ENCODE measurements at regions not wholly inside any gene's neighbourhood (a gene's known extent, or its start where the extent isn't known, plus 50 kb on each side); places are given as distances from the start of the nearest gene placed in this dataset.

GRCh38 chr21:16945580-16945979 is 567.3 kb upstream of the CXADR start:
- Histone ChIP-seq H3K4me3 (no peak overlapping the region), H3K4me1 (replicated peaks) (no peaks in the 10 kb centered on the region), H3K27me3 (replicated peaks; ENCODE audit: insufficient read depth) (no peaks in the 10 kb centered on the region), H3K27ac (no peak overlapping the region), H3K36me3 (no peaks in the 10 kb centered on the region), H3K9me3 (no peaks in the 10 kb centered on the region)
- 96% methylated on average over 3 of the region's 3 CpGs for WGBS
- intact Hi-C loops (cut with DNase I), result no loop called here
- TF ChIP-seq POLR2AphosphoS5 (IDR thresholded peaks at IDR 0.05) (no peak), CTCF (IDR thresholded peaks at IDR 0.05) (no peak), POLR2A (IDR thresholded peaks at IDR 0.05) (no peak)
- DNase-seq (ENCODE audit: low spot score), result no peak

GRCh38 chr21:16956824-16957223 is 556.0 kb upstream of the CXADR start:
- Histone ChIP-seq H3K36me3 (no peaks in the 10 kb centered on the region), H3K27ac (no peak overlapping the region), H3K4me3 (no peak overlapping the region), H3K9me3 (no peaks in the 10 kb centered on the region), H3K4me1 (replicated peaks) (no peaks in the 10 kb centered on the region), H3K27me3 (replicated peaks; ENCODE audit: insufficient read depth) (no peaks in the 10 kb centered on the region)
- DNase-seq (ENCODE audit: low spot score), result no peak
- TF ChIP-seq POLR2A (IDR thresholded peaks at IDR 0.05) (no peak), CTCF (IDR thresholded peaks at IDR 0.05) (no peak), POLR2AphosphoS5 (IDR thresholded peaks at IDR 0.05) (no peak)
- intact Hi-C loops (cut with DNase I), result no loop called here

- no peak for TF ChIP-seq CTCF (IDR thresholded peaks at IDR 0.05)
- intact Hi-C loops (cut with DNase I), result no loop called here
- Histone ChIP-seq H3K9me3 (no peaks in the 10 kb centered on the region), H3K27ac (no peak overlapping the region), H3K27me3 (replicated peaks; ENCODE audit: insufficient read depth) (no peaks in the 10 kb centered on the region), H3K36me3 (no peaks in the 10 kb centered on the region), H3K4me3 (no peak overlapping the region), H3K4me1 (replicated peaks) (no peaks in the 10 kb centered on the region)
- no peak for DNase-seq (ENCODE audit: low spot score)
These were observed 547.4 kb upstream of the CXADR start for GRCh38 chr21:16965424-16965823.

- no peaks in the 10 kb centered on the region for H3K36me3 ChIP-seq
- intact Hi-C loops (cut with DNase I), result no loop called here
- H3K27ac ChIP-seq, result no peak overlapping the region
- TF ChIP-seq CTCF (IDR thresholded peaks at IDR 0.05), result no peak
- TF ChIP-seq POLR2A (IDR thresholded peaks at IDR 0.05), result no peak
- TF ChIP-seq POLR2AphosphoS5 (IDR thresholded peaks at IDR 0.05), result no peak
- WGBS, result 47% methylated on average over 1 of the region's 1 CpG
- no peak for DNase-seq (ENCODE audit: low spot score)
- no peaks in the 10 kb centered on the region for H3K27me3 ChIP-seq (replicated peaks; ENCODE audit: insufficient read depth)
- H3K4me3 ChIP-seq, result no peak overlapping the region
- no peaks in the 10 kb centered on the region for H3K9me3 ChIP-seq
- no peaks in the 10 kb centered on the region for H3K4me1 ChIP-seq (replicated peaks)
These were observed 544.4 kb upstream of the CXADR start for GRCh38 chr21:16968436-16968835.

- H3K36me3 ChIP-seq, result no peaks in the 10 kb centered on the region
- H3K9me3 ChIP-seq, result no peaks in the 10 kb centered on the region
- WGBS, result 50% methylated on average over 2 of the region's 2 CpGs
- H3K4me1 ChIP-seq (replicated peaks), result no peaks in the 10 kb centered on the region
- no peaks in the 10 kb centered on the region for H3K27me3 ChIP-seq (replicated peaks; ENCODE audit: insufficient read depth)
- H3K4me3 ChIP-seq, result no peak overlapping the region
- intact Hi-C loops (cut with DNase I), result no loop called here
- no peak for TF ChIP-seq POLR2AphosphoS5 (IDR thresholded peaks at IDR 0.05)
- TF ChIP-seq POLR2A (IDR thresholded peaks at IDR 0.05), result no peak
- TF ChIP-seq CTCF (IDR thresholded peaks at IDR 0.05), result no peak
- no peak overlapping the region for H3K27ac ChIP-seq
- DNase-seq (ENCODE audit: low spot score), result no peak
These were observed 543.2 kb upstream of the CXADR start for GRCh38 chr21:16969636-16970035.

Measured in prostate gland (tissue), 2 donors.